GM23338 (cell line): ENCODE measurements at regions not wholly inside any gene's neighbourhood (a gene's known extent, or its start where the extent isn't known, plus 50 kb on each side); places are given as distances from the start of the nearest gene placed in this dataset.

Source experiments
- ATAC-seq: fragments of 200-7000 bp; cut with Tn5 transposase; 3 replicates; pipeline ENCODE4 v1.9.1; 2020
- DNase-seq: peaks from one replicate; pipeline ENCODE4 v3.0.0-alpha.2; 2015; ENCODE audit warnings: low spot score
- H2AFZ ChIP-seq: fragments of 200-600 bp; sonication (generic); 2 replicates; pipeline ENCODE4 v1.8.0; 2016; ENCODE audit warnings: antibody characterized with exemption, mild to moderate bottlenecking, moderate library complexity
- H3F3A ChIP-seq: fragments of 200-600 bp; sonication (generic); replicated peaks from 2 replicates; pipeline ENCODE4 v1.8.0; 2017; ENCODE audit warnings: antibody characterized with exemption, mixed run types, low read depth
- H3K27ac ChIP-seq: fragments of 200-600 bp; sonication (generic); 2 replicates; pipeline ENCODE4 v1.6.1; 2016; ENCODE audit warnings: low read depth
- H3K27me3 ChIP-seq: fragments of 200-600 bp; sonication (generic); 2 replicates; pipeline ENCODE4 v1.8.0; 2016; ENCODE audit warnings: mild to moderate bottlenecking, mixed run types, moderate library complexity; ENCODE audit not compliant: insufficient read depth
- H3K36me3 ChIP-seq: fragments of 200-600 bp; sonication (generic); 2 replicates; pipeline ENCODE4 v1.8.0; 2016; ENCODE audit warnings: mild to moderate bottlenecking; ENCODE audit not compliant: insufficient read depth
- H3K4me1 ChIP-seq: fragments of 200-600 bp; sonication (generic); 2 replicates; pipeline ENCODE4 v1.8.0; 2016; ENCODE audit warnings: mild to moderate bottlenecking, moderate library complexity; ENCODE audit not compliant: insufficient read depth
- H3K4me2 ChIP-seq: fragments of 200-600 bp; sonication (generic); 2 replicates; pipeline ENCODE4 v1.7.1; 2017; ENCODE audit warnings: mixed run types
- H3K4me3 ChIP-seq: fragments of 200-600 bp; sonication (generic); 2 replicates; pipeline ENCODE4 v1.6.1; 2016; ENCODE audit warnings: mixed run types
- H3K79me2 ChIP-seq: fragments of 200-600 bp; sonication (generic); replicated peaks from 2 replicates; pipeline ENCODE4 v1.8.0; 2017; ENCODE audit warnings: mild to moderate bottlenecking; ENCODE audit not compliant: insufficient read depth
- H3K9me2 ChIP-seq: fragments of 200-600 bp; sonication (generic); 2 replicates; pipeline ENCODE4 v1.8.0; 2017; ENCODE audit not compliant: insufficient read depth
- H4K20me1 ChIP-seq: fragments of 200-600 bp; sonication (generic); replicated peaks from 2 replicates; pipeline ENCODE4 v1.8.0; 2017; ENCODE audit warnings: mild to moderate bottlenecking; ENCODE audit not compliant: insufficient read depth
- H3K27ac Mint-ChIP-seq: 2 replicates; pipeline ENCODE4 v1.8.0; 2020; ENCODE audit warnings: inconsistent platforms, mild to moderate bottlenecking, moderate library complexity, mixed read lengths
- H3K27me3 Mint-ChIP-seq: 3 replicates; pipeline ENCODE4 v1.8.0; 2022; ENCODE audit warnings: low read depth, mild to moderate bottlenecking, moderate library complexity, mixed read lengths, inconsistent platforms; ENCODE audit not compliant: insufficient read depth, poor library complexity
- H3K36me3 Mint-ChIP-seq: 3 replicates; pipeline ENCODE4 v1.8.0; 2021; ENCODE audit warnings: low read depth, mild to moderate bottlenecking, inconsistent platforms, moderate library complexity, mixed read lengths
- H3K4me1 Mint-ChIP-seq: 3 replicates; pipeline ENCODE4 v1.8.0; 2020; ENCODE audit warnings: mild to moderate bottlenecking, inconsistent platforms, mixed read lengths
- H3K4me3 Mint-ChIP-seq: 3 replicates; pipeline ENCODE4 v1.8.0; 2021; ENCODE audit warnings: moderate library complexity, mild to moderate bottlenecking, inconsistent platforms, mixed read lengths
- H3K9me3 Mint-ChIP-seq: 3 replicates; pipeline ENCODE4 v1.8.0; 2020; ENCODE audit warnings: moderate library complexity, mild to moderate bottlenecking, inconsistent platforms, mixed read lengths
- CTCF ChIP-seq, 2 experiments: fragments of 200-600 bp in 1 of 2; sonication (generic) in 1 of 2; conservative IDR thresholded peaks; 2 replicates each; pipeline versions ENCODE4 v1.5.1 to v1.6.1; 2016 to 2017; ENCODE audit warnings: antibody characterized with exemption in 2 of 2, low read depth in 2 of 2, mild to moderate bottlenecking in 2 of 2, moderate library complexity in 1 of 2
- ETS1 ChIP-seq: IDR thresholded peaks from 2 replicates; pipeline ENCODE4 v1.6.1; 2016; ENCODE audit warnings: antibody characterized with exemption
- EZH2 ChIP-seq: fragments of 200-600 bp; sonication (generic); IDR thresholded peaks from one replicate; pipeline ENCODE4 v1.8.0; 2017; ENCODE audit warnings: antibody characterized with exemption, mild to moderate bottlenecking, low read depth; ENCODE audit not compliant: unreplicated experiment
- EZH2phosphoT487 ChIP-seq: fragments of 200-600 bp; sonication (generic); IDR thresholded peaks from one replicate; pipeline ENCODE4 v1.8.1; 2018; ENCODE audit warnings: antibody characterized with exemption; ENCODE audit not compliant: unreplicated experiment
- JUNB ChIP-seq: IDR thresholded peaks from one replicate; pipeline ENCODE4 v1.6.1; 2016; ENCODE audit warnings: antibody characterized with exemption; ENCODE audit not compliant: unreplicated experiment
- NANOG ChIP-seq: IDR thresholded peaks from 2 replicates; pipeline ENCODE4 v1.6.1; 2016; ENCODE audit warnings: antibody characterized with exemption, borderline replicate concordance
- POLR2AphosphoS5 ChIP-seq: IDR thresholded peaks from 2 replicates; pipeline ENCODE4 v1.6.1; 2016; ENCODE audit warnings: antibody characterized with exemption, low read depth
- STAT1 ChIP-seq: IDR thresholded peaks from one replicate; pipeline ENCODE4 v1.6.1; 2016; ENCODE audit warnings: antibody characterized with exemption; ENCODE audit not compliant: unreplicated experiment
- ZNF114 ChIP-seq: fragments of 250-450 bp; sonication (Bioruptor Pico); IDR thresholded peaks from 2 replicates; pipeline ENCODE4 v1.5.0; 2020; ENCODE audit warnings: mild to moderate bottlenecking, moderate library complexity
- ZNF331 ChIP-seq: fragments of 250-450 bp; sonication (Bioruptor Pico); IDR thresholded peaks from 2 replicates; pipeline ENCODE4 v1.5.0; 2020; ENCODE audit warnings: low read depth, mild to moderate bottlenecking, moderate library complexity
- ZNF462 ChIP-seq: fragments of 250-450 bp; sonication (Bioruptor Pico); IDR thresholded peaks from 2 replicates; pipeline ENCODE4 v1.5.0; 2020; ENCODE audit warnings: mild to moderate bottlenecking, moderate library complexity

- TF ChIP-seq ETS1 (no peak), ZNF114 (CRISPR knock-in tag) (no peak), POLR2AphosphoS5 (no peak), ZNF331 (CRISPR knock-in tag) (no peak)
Measured at GRCh38 chr15:98561169-98561941, 87.0 kb upstream of the IGF1R start (continued).

- Histone ChIP-seq H3K4me3 (no peak overlapping the region), H3K79me2 (no peaks in the 10 kb centered on the region), H3K27me3 (no peaks in the 10 kb centered on the region), H3K4me2 (no peak overlapping the region), H3F3A (no peaks in the 10 kb centered on the region), H3K9me2 (peaks cover 9% of the 10 kb centered on the region; the same call in 1 of the 2 replicates), H3K36me3 (no peaks in the 10 kb centered on the region), H3K27ac (no peak overlapping the region), H3K4me1 (peaks cover 1% of the 10 kb centered on the region; the same call in 1 of the 2 replicates), H2AFZ (peak overlapping the region; percentile 72; the same call in 1 of the 2 replicates), H4K20me1 (no peaks in the 10 kb centered on the region)
- Mint-ChIP-seq H3K9me3 (no peaks in the 10 kb centered on the region), H3K36me3 (no peaks in the 10 kb centered on the region), H3K4me1 (no peaks in the 10 kb centered on the region; the same call in 2 of the 3 replicates), H3K27me3 (peaks cover 9% of the 10 kb centered on the region), H3K4me3 (no peak overlapping the region), H3K27ac (no peak overlapping the region)
- ATAC-seq (no peak), DNase-seq (no peak)
- TF ChIP-seq CTCF (conservative IDR thresholded peaks at IDR 0.05; ENCODE audit: low read depth in 2 of 2) (no peak), STAT1 (no peak), ZNF331 (CRISPR knock-in tag) (no peak), EZH2phosphoT487 (no peak), JUNB (no peak), ZNF114 (CRISPR knock-in tag) (no peak), ETS1 (no peak), NANOG (no peak), EZH2 (no peak), POLR2AphosphoS5 (no peak), ZNF462 (CRISPR knock-in tag) (no peak)
Measured at GRCh38 chr15:98562331-98562937, 85.9 kb upstream of the IGF1R start.
